ENCODE measurements at regions not wholly inside any gene's neighbourhood (a gene's known extent, or its start where the extent isn't known, plus 50 kb on each side); places are given as distances from the start of the nearest gene placed in this dataset.

GRCh38 chr12:125451408-125451807 lies 386.2 kb downstream of the AACS start:
- no peaks in the 10 kb centered on the region for H3K36me3 Mint-ChIP-seq (ENCODE audit: unreplicated experiment)
- H3K27ac Mint-ChIP-seq (ENCODE audit: unreplicated experiment), result no peak overlapping the region
- H3K4me1 Mint-ChIP-seq (ENCODE audit: unreplicated experiment), result no peaks in the 10 kb centered on the region
- no peak overlapping the region for H3K4me3 Mint-ChIP-seq (ENCODE audit: unreplicated experiment)
- H3K27me3 Mint-ChIP-seq (ENCODE audit: unreplicated experiment), result no peaks in the 10 kb centered on the region
- no peak for DNase-seq (ENCODE audit: extremely low spot score, unreplicated experiment)
- H3K9me3 Mint-ChIP-seq (ENCODE audit: unreplicated experiment), result peaks cover 25% of the 10 kb centered on the region
- no peak for TF ChIP-seq CTCF (IDR thresholded peaks at IDR 0.05)

- Mint-ChIP-seq H3K4me1 (ENCODE audit: unreplicated experiment) (no peaks in the 10 kb centered on the region), H3K27ac (ENCODE audit: unreplicated experiment) (no peak overlapping the region), H3K27me3 (ENCODE audit: unreplicated experiment) (no peaks in the 10 kb centered on the region), H3K36me3 (ENCODE audit: unreplicated experiment) (no peaks in the 10 kb centered on the region), H3K4me3 (ENCODE audit: unreplicated experiment) (no peak overlapping the region), H3K9me3 (ENCODE audit: unreplicated experiment) (peaks cover 15% of the 10 kb centered on the region)
- no peak for TF ChIP-seq CTCF (IDR thresholded peaks at IDR 0.05)
- DNase-seq (ENCODE audit: extremely low spot score, unreplicated experiment), result no peak
These were observed 388.5 kb downstream of the AACS start for GRCh38 chr12:125453751-125454150.

GRCh38 chr12:125454291-125454690 lies 389.1 kb downstream of the AACS start:
- DNase-seq (ENCODE audit: extremely low spot score, unreplicated experiment), result no peak
- H3K27ac Mint-ChIP-seq (ENCODE audit: unreplicated experiment), result no peak overlapping the region
- no peak overlapping the region for H3K4me3 Mint-ChIP-seq (ENCODE audit: unreplicated experiment)
- H3K9me3 Mint-ChIP-seq (ENCODE audit: unreplicated experiment), result peaks cover 17% of the 10 kb centered on the region
- no peaks in the 10 kb centered on the region for H3K27me3 Mint-ChIP-seq (ENCODE audit: unreplicated experiment)
- H3K36me3 Mint-ChIP-seq (ENCODE audit: unreplicated experiment), result no peaks in the 10 kb centered on the region
- no peak for TF ChIP-seq CTCF (IDR thresholded peaks at IDR 0.05)
- no peaks in the 10 kb centered on the region for H3K4me1 Mint-ChIP-seq (ENCODE audit: unreplicated experiment)

- no peak overlapping the region for H3K27ac Mint-ChIP-seq (ENCODE audit: unreplicated experiment)
- peaks cover 13% of the 10 kb centered on the region for H3K9me3 Mint-ChIP-seq (ENCODE audit: unreplicated experiment)
- H3K4me1 Mint-ChIP-seq (ENCODE audit: unreplicated experiment), result no peaks in the 10 kb centered on the region
- no peak for TF ChIP-seq CTCF (IDR thresholded peaks at IDR 0.05)
- no peaks in the 10 kb centered on the region for H3K27me3 Mint-ChIP-seq (ENCODE audit: unreplicated experiment)
- H3K4me3 Mint-ChIP-seq (ENCODE audit: unreplicated experiment), result no peak overlapping the region
- DNase-seq (ENCODE audit: extremely low spot score, unreplicated experiment), result no peak
- no peaks in the 10 kb centered on the region for H3K36me3 Mint-ChIP-seq (ENCODE audit: unreplicated experiment)
These were observed 389.7 kb downstream of the AACS start for GRCh38 chr12:125454786-125455480.

- TF ChIP-seq CTCF (IDR thresholded peaks at IDR 0.05), result no peak
- peaks cover 13% of the 10 kb centered on the region for H3K9me3 Mint-ChIP-seq (ENCODE audit: unreplicated experiment)
- DNase-seq (ENCODE audit: extremely low spot score, unreplicated experiment), result no peak
- H3K4me3 Mint-ChIP-seq (ENCODE audit: unreplicated experiment), result no peak overlapping the region
- no peak overlapping the region for H3K27ac Mint-ChIP-seq (ENCODE audit: unreplicated experiment)
- no peaks in the 10 kb centered on the region for H3K36me3 Mint-ChIP-seq (ENCODE audit: unreplicated experiment)
- H3K27me3 Mint-ChIP-seq (ENCODE audit: unreplicated experiment), result no peaks in the 10 kb centered on the region
- no peaks in the 10 kb centered on the region for H3K4me1 Mint-ChIP-seq (ENCODE audit: unreplicated experiment)
These were observed 390.3 kb downstream of the AACS start for GRCh38 chr12:125455556-125455955.

Data from osteocyte (in vitro differentiated cells).